OCI-LY7 (cell line): ENCODE measurements at regions not wholly inside any gene's neighbourhood (a gene's known extent, or its start where the extent isn't known, plus 50 kb on each side); places are given as distances from the start of the nearest gene placed in this dataset.

Experiments
- BruUV-seq: library from RNA; stranded (reverse); fragments of 400-500 nt; replicated peaks from 2 replicates; lab custom pipeline; 2021; lab: Mats Ljungman, UMichigan
- CTCF ChIA-PET: fragments of 300-600 bp; sonication (Branson Sonifier 250); formaldehyde crosslinking; loops from one replicate; lab custom pipeline; 2022; ENCODE audit warnings: antibody characterized with exemption; ENCODE audit not compliant: unreplicated experiment; lab: Charles Lee
- POLR2A ChIA-PET: fragments of 300-600 bp; sonication (Branson Sonifier 250); formaldehyde crosslinking; loops from one replicate; lab custom pipeline; 2022; ENCODE audit warnings: antibody characterized with exemption; lab: Charles Lee
- DNase-seq: peaks from one replicate; pipeline ENCODE4 v3.0.0-alpha.2; 2015; ENCODE audit warnings: low spot score
- H2AFZ ChIP-seq: fragments of 200-600 bp; sonication (generic), shearing (Covaris generic); 2 replicates; pipeline ENCODE4 v1.6.1; 2014; ENCODE audit warnings: mild to moderate bottlenecking, antibody characterized with exemption, low read length, moderate library complexity
- H3K27ac ChIP-seq: fragments of 200-600 bp; sonication (generic); 2 replicates; pipeline ENCODE4 v1.5.1; 2014; ENCODE audit warnings: mixed run types, low read depth, mild to moderate bottlenecking, moderate library complexity, low read length, inconsistent platforms; ENCODE audit not compliant: poor library complexity, severe bottlenecking
- H3K36me3 ChIP-seq: fragments of 200-600 bp; sonication (generic); 2 replicates; pipeline ENCODE4 v1.6.1; 2014; ENCODE audit warnings: mild to moderate bottlenecking, antibody characterized with exemption, low read length, moderate library complexity, mixed read lengths; ENCODE audit not compliant: insufficient read depth
- H3K4me1 ChIP-seq: fragments of 200-600 bp; sonication (generic); 2 replicates; pipeline ENCODE4 v1.5.1; 2014; ENCODE audit warnings: mild to moderate bottlenecking, low read length; ENCODE audit not compliant: insufficient read depth, poor library complexity, severe bottlenecking
- H3K4me2 ChIP-seq: fragments of 200-600 bp; sonication (generic); 2 replicates; pipeline ENCODE4 v1.6.1; 2014; ENCODE audit warnings: mild to moderate bottlenecking, low read length
- H3K4me3 ChIP-seq: fragments of 200-600 bp; sonication (generic); 2 replicates; pipeline ENCODE4 v1.5.1; 2014; ENCODE audit warnings: mild to moderate bottlenecking, low read depth, low read length; ENCODE audit not compliant: poor library complexity, severe bottlenecking
- H3K79me2 ChIP-seq: fragments of 200-600 bp; sonication (generic); 2 replicates; pipeline ENCODE4 v1.6.1; 2016; ENCODE audit warnings: low read depth, mild to moderate bottlenecking, low read length, moderate library complexity, mixed read lengths; ENCODE audit not compliant: insufficient read depth
- H3K9me2 ChIP-seq: fragments of 200-600 bp; sonication (generic); 2 replicates; pipeline ENCODE4 v1.6.1; 2016; ENCODE audit warnings: mild to moderate bottlenecking, low read length, mixed read lengths; ENCODE audit not compliant: insufficient read depth
- H3K9me3 ChIP-seq: fragments of 200-600 bp; sonication (generic); 2 replicates; pipeline ENCODE4 v1.6.1; 2014; ENCODE audit warnings: mild to moderate bottlenecking, mixed run types, low read length, mixed read lengths
- H4K20me1 ChIP-seq: fragments of 200-600 bp; sonication (generic); 2 replicates; pipeline ENCODE4 v1.6.1; 2014; ENCODE audit warnings: mild to moderate bottlenecking, antibody characterized with exemption, low read length, moderate library complexity, mixed read lengths; ENCODE audit not compliant: insufficient read depth
- CTCF ChIP-seq: fragments of 200-600 bp; sonication (generic); conservative IDR thresholded peaks from 2 replicates; pipeline ENCODE4 v1.5.1; 2014; ENCODE audit warnings: mild to moderate bottlenecking, antibody characterized with exemption, low read length, moderate library complexity, mixed read lengths
- EZH2phosphoT487 ChIP-seq: fragments of 200-600 bp; sonication (generic); IDR thresholded peaks from 2 replicates; pipeline ENCODE4 v1.6.1; 2018; ENCODE audit warnings: low read depth, borderline replicate concordance, mild to moderate bottlenecking, mixed run types, antibody characterized with exemption, low read length, moderate library complexity, mixed read lengths
- intact Hi-C: fragments of 100-400 bp; cut with micrococcal nuclease; formaldehyde crosslinking; loops from one replicate; pipeline ENCODE4 v1.10.0; 2022; ENCODE audit not compliant: unreplicated experiment

- POLR2A ChIA-PET, result no interaction called here
- intact Hi-C loops, result no loop called here
- Histone ChIP-seq H3K9me3 (peaks cover 7% of the 10 kb centered on the region; the same call in 1 of the 2 replicates), H2AFZ (no peak overlapping the region), H3K9me2 (no peaks in the 10 kb centered on the region), H3K4me2 (no peak overlapping the region), H3K36me3 (no peaks in the 10 kb centered on the region), H3K4me1 (no peaks in the 10 kb centered on the region), H4K20me1 (no peaks in the 10 kb centered on the region), H3K4me3 (no peak overlapping the region), H3K79me2 (no peaks in the 10 kb centered on the region), H3K27ac (no peak overlapping the region)
- BruUV-seq, result no TSS peak
- DNase-seq, result no peak
- CTCF ChIA-PET, result no interaction called here
- TF ChIP-seq EZH2phosphoT487, result no peak
- TF ChIP-seq CTCF, result no peak
Measured at GRCh38 chr22:34333285-34333684, 413.0 kb upstream of the LARGE1 start.

GRCh38 chr22:34334893-34335292 is 414.6 kb upstream of the LARGE1 start:
- H3K4me1 ChIP-seq, result no peaks in the 10 kb centered on the region
- intact Hi-C loops, result no loop called here
- ChIA-PET CTCF (no interaction called here), POLR2A (no interaction called here)
- no peaks in the 10 kb centered on the region for H3K36me3 ChIP-seq
- no peak overlapping the region for H2AFZ ChIP-seq
- H3K4me2 ChIP-seq, result no peak overlapping the region
- H3K79me2 ChIP-seq, result no peaks in the 10 kb centered on the region
- no peaks in the 10 kb centered on the region for H3K9me2 ChIP-seq
- H3K9me3 ChIP-seq, result peaks cover 7% of the 10 kb centered on the region; the same call in 1 of the 2 replicates
- no peak overlapping the region for H3K4me3 ChIP-seq
- BruUV-seq, result no TSS peak
- no peaks in the 10 kb centered on the region for H4K20me1 ChIP-seq
- no peak overlapping the region for H3K27ac ChIP-seq
- TF ChIP-seq CTCF (no peak), EZH2phosphoT487 (no peak)
- peak; percentile 61 for DNase-seq

GRCh38 chr22:34344702-34345101 is 424.4 kb upstream of the LARGE1 start:
- ChIA-PET POLR2A (no interaction called here), CTCF (no interaction called here)
- H4K20me1 ChIP-seq, result no peaks in the 10 kb centered on the region
- H3K36me3 ChIP-seq, result no peaks in the 10 kb centered on the region
- no peaks in the 10 kb centered on the region for H3K9me3 ChIP-seq
- H3K27ac ChIP-seq, result no peak overlapping the region
- BruUV-seq, result no TSS peak
- H3K4me3 ChIP-seq, result no peak overlapping the region
- H3K79me2 ChIP-seq, result no peaks in the 10 kb centered on the region
- H3K4me2 ChIP-seq, result no peak overlapping the region
- intact Hi-C loops, result no loop called here
- no peak overlapping the region for H2AFZ ChIP-seq
- no peak for TF ChIP-seq CTCF
- no peak for TF ChIP-seq EZH2phosphoT487
- no peaks in the 10 kb centered on the region for H3K9me2 ChIP-seq
- no peaks in the 10 kb centered on the region for H3K4me1 ChIP-seq
- no peak for DNase-seq
